Breast epithelium (tissue), 3 donors: ENCODE measurements at regions not wholly inside any gene's neighbourhood (a gene's known extent, or its start where the extent isn't known, plus 50 kb on each side); places are given as distances from the start of the nearest gene placed in this dataset.

Experiments
- CTCF ChIP-seq, 3 donors: fragments of 450-650 bp; IDR thresholded peaks; one replicate each; pipeline ENCODE4 v1.5.1; 2016 to 2017; ENCODE audit warnings: antibody characterized with exemption in 3 of 3, mild to moderate bottlenecking in 3 of 3, moderate library complexity in 3 of 3
- POLR2A ChIP-seq: fragments of 450-650 bp; IDR thresholded peaks from one replicate; pipeline ENCODE4 v1.6.1; 2016; ENCODE audit warnings: antibody characterized with exemption, mild to moderate bottlenecking, moderate library complexity

DNA sequence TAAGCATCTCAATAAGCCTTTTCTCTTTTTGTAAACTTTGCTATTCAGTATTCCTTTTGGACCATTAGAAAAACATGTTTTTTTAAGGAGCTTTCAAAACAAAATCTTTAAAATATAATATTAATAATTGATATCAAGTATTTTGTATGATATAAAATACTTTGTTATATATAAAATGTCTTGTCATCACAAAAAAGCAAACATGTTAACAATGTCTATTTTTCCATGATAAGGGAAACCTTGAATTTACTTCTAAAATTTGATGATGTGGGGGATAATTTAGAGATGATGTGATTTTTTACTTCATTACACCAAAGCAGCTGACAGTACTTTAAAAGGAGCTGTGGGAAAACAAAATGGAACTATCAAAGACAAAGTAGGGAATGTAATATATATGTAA is 887.7 kb downstream of the SI start:
- TF ChIP-seq CTCF (IDR thresholded peaks at IDR 0.05) (no peak), POLR2A (no peak)
